IPS DF 4.7 (cell line): ENCODE measurements at regions not wholly inside any gene's neighbourhood (a gene's known extent, or its start where the extent isn't known, plus 50 kb on each side); places are given as distances from the start of the nearest gene placed in this dataset.
"Not testable (repeated sequence)": the region's sequence is repeated elsewhere in the genome, so short reads cannot be mapped to it uniquely, and the experiment has no call there.

Experiments used
- DNase-seq: peaks from one replicate; pipeline ENCODE4 v3.0.0-alpha.2; 2013; ENCODE audit warnings: low spot score; ENCODE audit errors: extremely low read depth

DNA sequence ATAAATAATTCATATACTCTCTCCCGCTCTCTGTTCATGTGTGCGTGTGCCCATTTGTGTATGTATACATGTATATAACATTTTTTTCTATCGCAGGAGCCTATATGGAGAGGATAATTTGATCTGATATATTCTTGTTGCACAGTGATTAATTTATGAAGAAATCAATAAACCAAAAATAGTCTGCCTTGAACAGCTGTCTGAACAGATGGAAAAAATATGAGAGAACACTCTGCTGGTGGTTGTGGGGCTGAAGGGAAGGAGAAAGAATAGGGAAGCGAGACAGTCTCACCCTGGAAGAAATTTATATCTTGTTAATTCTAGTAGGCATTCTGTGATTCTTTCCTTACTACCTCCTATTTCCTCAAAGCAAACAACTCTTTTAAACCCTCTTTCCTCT is 96.6 kb upstream of the B3GAT2 start:
- DNase-seq: no peak

DNA sequence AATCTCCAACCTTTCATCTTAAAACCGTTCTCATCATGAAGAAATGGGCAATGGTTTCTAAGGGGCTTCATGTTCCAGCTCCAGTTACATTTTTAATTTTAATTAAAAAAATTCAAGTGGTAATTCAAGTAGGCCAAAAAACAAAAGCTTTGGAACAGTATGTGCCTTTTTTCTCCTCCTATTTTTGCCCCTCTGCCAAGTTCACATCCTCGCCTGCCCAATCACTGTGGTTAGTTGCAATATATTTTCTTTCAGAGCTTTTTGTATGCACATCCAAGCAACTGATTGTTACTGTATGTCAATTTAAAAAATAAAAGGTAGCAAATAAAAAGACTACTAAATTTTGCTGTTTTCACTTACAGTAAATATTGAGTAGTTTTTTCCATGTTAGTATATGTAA is 99.8 kb upstream of the B3GAT2 start:
- DNase-seq: no peak

DNA sequence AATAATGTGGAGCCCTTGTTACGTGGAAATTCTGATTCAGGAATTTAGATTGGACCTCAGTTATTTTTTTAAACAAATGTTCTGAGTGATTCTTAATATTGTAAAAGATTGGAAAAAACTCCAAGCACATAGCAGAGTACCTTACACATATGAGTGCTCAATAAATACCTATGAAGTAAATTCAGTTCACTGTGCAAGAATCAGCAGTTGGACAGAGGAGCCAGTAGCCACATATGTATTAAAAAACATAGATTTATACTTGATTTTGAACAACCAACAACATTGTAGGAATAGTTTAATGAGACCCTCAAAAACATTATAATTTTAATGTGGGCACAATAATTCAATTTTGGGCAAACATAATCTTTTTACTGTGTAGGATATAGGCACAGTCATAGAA is 109.3 kb upstream of the B3GAT2 start:
- DNase-seq: no peak

DNA sequence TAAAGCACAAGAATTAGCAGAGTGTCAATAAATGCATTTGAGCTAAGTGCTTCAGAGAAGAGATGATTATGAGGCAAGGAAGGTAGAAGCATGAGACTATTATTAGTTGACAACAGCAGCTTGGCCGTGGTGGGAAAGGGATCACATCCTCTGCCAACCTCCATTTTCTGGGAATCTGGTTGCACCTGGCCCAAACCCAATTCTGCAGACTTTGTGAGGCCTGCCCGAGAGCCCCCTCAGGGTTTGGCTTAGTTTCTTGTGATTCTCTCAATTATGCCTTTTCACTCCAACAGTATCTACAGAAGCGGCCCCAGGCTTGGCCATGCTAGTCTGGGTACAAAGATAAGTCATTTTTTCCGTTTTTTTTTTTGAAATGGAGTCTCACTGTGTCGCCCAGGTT is 111.0 kb upstream of the B3GAT2 start:
- DNase-seq: no peak

DNA sequence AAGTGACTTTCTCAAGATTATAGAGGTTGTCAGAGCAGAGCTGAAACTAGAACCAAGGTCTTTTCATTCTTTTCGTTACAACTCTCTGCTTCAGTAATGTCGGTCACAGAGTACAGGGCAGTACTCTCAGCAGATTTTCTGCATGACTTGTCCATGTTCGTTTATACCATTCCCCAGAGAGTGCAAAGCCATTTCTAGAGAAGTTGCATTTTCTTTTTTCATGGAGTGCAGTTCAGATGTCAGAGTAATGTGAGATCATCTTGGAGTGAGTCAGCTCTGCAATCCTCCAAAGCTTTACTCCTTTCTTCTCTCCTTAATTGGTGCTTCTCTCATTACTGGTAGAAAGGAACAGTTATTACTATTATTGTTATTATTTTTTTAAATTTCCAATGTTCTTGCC is 115.6 kb upstream of the B3GAT2 start:
- no peak for DNase-seq

GRCh38 chr6:71077655-71078054 is 120.8 kb upstream of the B3GAT2 start:
- no peak for DNase-seq

DNA sequence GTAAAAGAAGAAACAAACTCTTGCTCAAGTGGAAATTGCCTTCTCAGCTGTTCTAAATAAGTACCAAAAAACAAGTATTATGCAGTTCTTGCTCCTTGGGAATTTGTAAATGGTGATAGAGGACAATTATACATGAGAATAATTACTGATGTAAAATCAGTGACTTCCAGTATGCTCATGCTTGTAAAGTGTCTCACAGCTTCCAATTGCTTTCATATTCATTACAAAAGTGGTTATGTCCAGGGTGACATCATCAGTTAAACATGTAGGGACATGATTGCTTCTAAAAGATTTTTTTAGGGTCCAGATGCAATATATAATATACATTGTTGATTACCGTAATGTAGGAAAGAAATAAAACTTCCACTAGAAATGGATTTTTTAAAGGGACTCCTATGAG is 122.8 kb upstream of the B3GAT2 start:
- no peak for DNase-seq

GRCh38 chr6:71080133-71080532 is 123.3 kb upstream of the B3GAT2 start:
- DNase-seq: no peak

GRCh38 chr6:71080826-71081225 is 124.0 kb upstream of the B3GAT2 start:
- DNase-seq: no peak

GRCh38 chr6:71082033-71082650 is 125.3 kb upstream of the B3GAT2 start:
- DNase-seq: no peak

DNA sequence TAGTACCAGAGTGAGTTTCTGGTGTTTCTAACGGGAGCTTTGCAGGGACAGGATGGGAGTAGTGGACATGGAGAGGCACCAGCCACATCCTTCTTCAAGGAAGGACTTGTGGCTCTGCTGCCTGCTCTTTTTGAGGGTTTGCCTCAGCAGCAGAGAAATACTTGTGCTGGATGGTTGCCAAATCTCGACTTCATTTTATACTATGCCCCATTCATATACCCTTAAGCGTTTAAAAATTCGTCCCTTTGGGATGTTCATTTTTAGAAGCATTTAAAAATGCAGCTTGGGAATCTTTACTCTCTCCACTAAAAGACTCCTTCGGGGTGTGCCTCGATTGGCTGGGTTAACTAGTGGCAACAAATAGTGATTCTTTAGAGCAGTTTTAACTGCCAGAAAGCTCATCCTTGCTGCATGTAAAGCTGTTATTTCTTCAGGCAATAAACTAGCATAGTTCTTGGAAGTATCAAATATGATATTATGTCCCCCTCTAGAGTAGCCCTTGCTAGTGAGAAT is 126.5 kb upstream of the B3GAT2 start:
- no peak for DNase-seq

- no peak for DNase-seq
These were observed 131.3 kb upstream of the B3GAT2 start for GRCh38 chr6:71088166-71088565.

- DNase-seq: no peak
These were observed 133.4 kb upstream of the B3GAT2 start for GRCh38 chr6:71090217-71090616.

GRCh38 chr6:71091167-71091566 is 134.3 kb upstream of the B3GAT2 start:
- no peak for DNase-seq

GRCh38 chr6:71091956-71092355 is 135.1 kb upstream of the B3GAT2 start:
- no peak for DNase-seq

- not testable (repeated sequence) for DNase-seq
These were observed 140.4 kb upstream of the B3GAT2 start for GRCh38 chr6:71097264-71097663.

GRCh38 chr6:71099649-71100048 is 142.8 kb upstream of the B3GAT2 start:
- DNase-seq: no peak

- DNase-seq: no peak
These were observed 146.3 kb upstream of the B3GAT2 start for GRCh38 chr6:71103130-71103529.

DNA sequence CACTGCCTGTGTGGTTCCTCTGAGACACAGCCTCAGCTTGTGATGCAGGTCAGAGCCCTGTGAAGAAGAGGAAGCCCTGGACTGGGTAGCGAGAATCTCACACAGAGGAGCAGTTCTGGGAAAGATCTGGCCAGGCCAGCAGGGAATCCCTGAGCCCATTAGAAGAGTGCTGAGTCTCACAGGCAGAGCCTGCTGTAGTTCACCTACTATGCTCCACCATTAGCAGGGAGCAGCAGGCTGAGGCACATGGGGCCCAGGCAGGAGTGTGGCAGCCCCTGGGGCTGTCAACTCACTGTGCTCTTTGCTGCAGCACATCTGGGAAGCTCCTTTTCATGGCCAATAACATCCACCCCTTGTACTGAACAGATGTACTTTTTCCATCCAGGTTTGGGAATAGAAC is 146.8 kb upstream of the B3GAT2 start:
- no peak for DNase-seq

DNA sequence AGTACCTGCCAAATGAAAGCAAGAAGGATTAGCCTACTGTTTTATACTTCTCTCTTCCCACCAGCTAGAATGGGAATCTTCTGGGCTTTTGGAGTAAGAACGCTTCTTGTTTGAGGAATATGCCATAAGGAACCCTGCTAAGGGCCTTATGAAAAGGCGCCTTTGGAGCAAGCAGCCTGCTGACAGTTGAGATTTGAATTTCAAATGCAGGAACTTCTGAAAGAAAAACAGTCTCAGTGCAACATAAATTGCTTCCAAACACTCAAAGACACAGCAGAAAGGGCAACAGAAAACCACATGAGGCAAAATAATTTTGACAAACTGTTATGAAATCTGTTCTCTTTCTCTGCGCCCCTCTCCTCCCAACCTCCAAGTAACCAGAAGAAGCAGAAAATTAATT is 149.4 kb upstream of the B3GAT2 start:
- no peak for DNase-seq

GRCh38 chr6:71107911-71108420 is 151.1 kb upstream of the B3GAT2 start:
- DNase-seq: no peak

GRCh38 chr6:71114544-71114943 is 157.7 kb upstream of the B3GAT2 start:
- DNase-seq: no peak

DNA sequence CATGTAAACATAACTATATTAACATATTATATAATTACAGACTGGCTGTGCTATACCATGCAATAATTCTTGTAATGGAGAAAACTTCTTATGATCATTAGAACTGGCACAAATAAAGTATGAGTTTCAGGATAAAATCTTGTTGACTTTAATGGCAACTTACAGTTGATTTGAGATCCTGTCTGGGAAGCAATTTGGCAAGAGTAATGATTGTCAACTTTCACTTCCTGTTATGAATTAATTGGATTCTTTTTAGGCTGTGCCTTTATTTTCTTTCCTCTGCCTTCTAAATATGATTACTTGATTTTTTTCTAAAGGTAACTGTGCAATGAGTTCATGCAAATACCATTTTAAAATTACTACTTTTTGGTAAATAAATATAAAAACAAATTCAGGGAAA is 158.1 kb upstream of the B3GAT2 start:
- DNase-seq: no peak

DNA sequence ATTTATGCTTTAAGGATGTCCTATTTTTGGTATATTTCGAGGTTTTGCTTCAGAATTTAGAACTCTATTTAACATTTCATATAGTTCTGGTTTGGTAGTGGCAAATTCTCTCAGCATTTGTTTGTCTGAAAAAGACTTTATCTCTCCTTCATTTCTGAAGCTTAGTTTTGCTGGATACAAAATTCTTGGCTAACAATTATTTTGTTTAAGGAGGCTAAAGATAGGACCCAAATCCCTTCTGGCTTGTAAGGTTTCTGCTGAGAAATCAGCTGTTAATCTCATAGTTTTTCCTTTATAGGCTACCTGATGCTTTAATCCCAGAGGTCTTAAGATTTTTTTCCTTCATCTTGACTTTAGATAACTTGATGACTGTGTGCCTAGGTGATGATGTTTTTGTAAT is 162.7 kb upstream of the B3GAT2 start:
- no peak for DNase-seq
